Neuronal stem cell (in vitro differentiated cells): ENCODE measurements at regions not wholly inside any gene's neighbourhood (a gene's known extent, or its start where the extent isn't known, plus 50 kb on each side); places are given as distances from the start of the nearest gene placed in this dataset.

ENCODE experiments used
- DNase-seq: peaks from one replicate; pipeline ENCODE4 v3.0.0-alpha.2; 2013; ENCODE audit warnings: low spot score
- H2AFZ ChIP-seq: one replicate; pipeline ENCODE4 v1.6.1; 2013; ENCODE audit warnings: mild to moderate bottlenecking, low read length, inconsistent platforms
- H2AK5ac ChIP-seq: 2 replicates; pipeline ENCODE4 v1.6.1; 2013; ENCODE audit warnings: low read depth, mild to moderate bottlenecking, inconsistent platforms, low read length, moderate library complexity, mixed read lengths
- H2BK120ac ChIP-seq: 2 replicates; pipeline ENCODE4 v1.6.1; 2013; ENCODE audit warnings: low read depth, mild to moderate bottlenecking, inconsistent platforms, low read length, moderate library complexity, mixed read lengths
- H2BK12ac ChIP-seq: one replicate; pipeline ENCODE4 v1.6.1; 2013; ENCODE audit warnings: low read length, inconsistent platforms
- H2BK15ac ChIP-seq: 2 replicates; pipeline ENCODE4 v1.6.1; 2013; ENCODE audit warnings: mild to moderate bottlenecking, low read length, inconsistent platforms, mixed read lengths
- H2BK5ac ChIP-seq: one replicate; pipeline ENCODE4 v1.6.1; 2013; ENCODE audit warnings: inconsistent platforms, mild to moderate bottlenecking, low read length, moderate library complexity
- H3K14ac ChIP-seq: one replicate; pipeline ENCODE4 v1.6.1; 2013; ENCODE audit warnings: low read length, inconsistent platforms
- H3K18ac ChIP-seq: 2 replicates; pipeline ENCODE4 v1.6.1; 2013; ENCODE audit warnings: low read length, inconsistent platforms
- H3K23ac ChIP-seq: 2 replicates; pipeline ENCODE4 v1.6.1; 2013; ENCODE audit warnings: low read depth, mild to moderate bottlenecking, mixed read lengths, low read length, inconsistent platforms; ENCODE audit not compliant: poor library complexity
- H3K27ac ChIP-seq: replicated peaks from 3 replicates; pipeline ENCODE4 v1.5.1; 2013; ENCODE audit warnings: low read length, inconsistent platforms
- H3K27me3 ChIP-seq, 3 experiments: 2 replicates each; pipeline ENCODE4 v1.6.1; 2013; ENCODE audit warnings: low read length in 3 of 3, mild to moderate bottlenecking in 2 of 3, inconsistent platforms in 1 of 3, low read depth in 1 of 3, mixed read lengths in 1 of 3, moderate library complexity in 1 of 3; ENCODE audit not compliant: control insufficient read depth in 3 of 3, insufficient read depth in 3 of 3
- H3K36me3 ChIP-seq, 2 donors: replicated peaks in 1 of 2; 2 replicates each; pipeline ENCODE4 v1.6.1; 2013; ENCODE audit warnings: low read length in 2 of 2; ENCODE audit not compliant: control insufficient read depth in 2 of 2, insufficient read depth in 2 of 2
- H3K4ac ChIP-seq: 2 replicates; pipeline ENCODE4 v1.6.1; 2013; ENCODE audit warnings: inconsistent platforms, mild to moderate bottlenecking, low read length, moderate library complexity
- H3K4me1 ChIP-seq, 2 donors: 1 replicate in 1 of 2; 2 replicates in 1 of 2; pipeline ENCODE4 v1.6.1; 2013; ENCODE audit warnings: low read length in 2 of 2, low read depth in 1 of 2; ENCODE audit not compliant: control insufficient read depth in 2 of 2, insufficient read depth in 1 of 2
- H3K4me2 ChIP-seq: one replicate; pipeline ENCODE4 v1.6.1; 2013; ENCODE audit warnings: mild to moderate bottlenecking, low read length, inconsistent platforms; ENCODE audit not compliant: insufficient read depth, poor library complexity, severe bottlenecking
- H3K4me3 ChIP-seq, 2 donors: 2 replicates each; pipeline ENCODE4 v1.5.1; 2013; ENCODE audit warnings: low read length in 2 of 2, mild to moderate bottlenecking in 2 of 2, inconsistent platforms in 1 of 2, moderate library complexity in 1 of 2
- H3K79me1 ChIP-seq: one replicate; pipeline ENCODE4 v1.6.1; 2013; ENCODE audit warnings: low read depth, mild to moderate bottlenecking, inconsistent platforms, low read length, moderate library complexity
- H3K9ac ChIP-seq: one replicate; pipeline ENCODE4 v1.6.1; 2013; ENCODE audit warnings: mild to moderate bottlenecking, low read depth, low read length, inconsistent platforms; ENCODE audit not compliant: poor library complexity
- H3K9me3 ChIP-seq, 2 donors: replicated peaks in 1 of 2; 2 replicates each; pipeline versions ENCODE3 to v1.6.1; 2013; ENCODE audit warnings: low read length in 2 of 2, mild to moderate bottlenecking in 2 of 2, inconsistent platforms in 1 of 2, low read depth in 1 of 2, mixed read lengths in 1 of 2, moderate library complexity in 1 of 2; ENCODE audit not compliant: control insufficient read depth in 2 of 2, insufficient read depth in 1 of 2
- H4K8ac ChIP-seq: one replicate; pipeline ENCODE4 v1.6.1; 2013; ENCODE audit warnings: low read depth, mild to moderate bottlenecking, inconsistent platforms, low read length, moderate library complexity
- H4K91ac ChIP-seq: one replicate; pipeline ENCODE4 v1.6.1; 2013; ENCODE audit warnings: low read length, low read depth, mild to moderate bottlenecking, inconsistent platforms; ENCODE audit not compliant: poor library complexity
- WGBS, 2 donors: extraction: QIAGEN DNeasy Blood & Tissue Kit; methylation state at CpG; one replicate each; pipeline ENCODE4 v1.1.7; 2013; ENCODE audit warnings: missing lambda C conversion rate in 2 of 2, mixed read lengths in 1 of 2; ENCODE audit not compliant: insufficient read length in 2 of 2, insufficient replicate concordance in 1 of 2; ENCODE audit errors: extremely low coverage in 2 of 2; 5-methylcytosine and 5-hydroxymethylcytosine counted together

DNA sequence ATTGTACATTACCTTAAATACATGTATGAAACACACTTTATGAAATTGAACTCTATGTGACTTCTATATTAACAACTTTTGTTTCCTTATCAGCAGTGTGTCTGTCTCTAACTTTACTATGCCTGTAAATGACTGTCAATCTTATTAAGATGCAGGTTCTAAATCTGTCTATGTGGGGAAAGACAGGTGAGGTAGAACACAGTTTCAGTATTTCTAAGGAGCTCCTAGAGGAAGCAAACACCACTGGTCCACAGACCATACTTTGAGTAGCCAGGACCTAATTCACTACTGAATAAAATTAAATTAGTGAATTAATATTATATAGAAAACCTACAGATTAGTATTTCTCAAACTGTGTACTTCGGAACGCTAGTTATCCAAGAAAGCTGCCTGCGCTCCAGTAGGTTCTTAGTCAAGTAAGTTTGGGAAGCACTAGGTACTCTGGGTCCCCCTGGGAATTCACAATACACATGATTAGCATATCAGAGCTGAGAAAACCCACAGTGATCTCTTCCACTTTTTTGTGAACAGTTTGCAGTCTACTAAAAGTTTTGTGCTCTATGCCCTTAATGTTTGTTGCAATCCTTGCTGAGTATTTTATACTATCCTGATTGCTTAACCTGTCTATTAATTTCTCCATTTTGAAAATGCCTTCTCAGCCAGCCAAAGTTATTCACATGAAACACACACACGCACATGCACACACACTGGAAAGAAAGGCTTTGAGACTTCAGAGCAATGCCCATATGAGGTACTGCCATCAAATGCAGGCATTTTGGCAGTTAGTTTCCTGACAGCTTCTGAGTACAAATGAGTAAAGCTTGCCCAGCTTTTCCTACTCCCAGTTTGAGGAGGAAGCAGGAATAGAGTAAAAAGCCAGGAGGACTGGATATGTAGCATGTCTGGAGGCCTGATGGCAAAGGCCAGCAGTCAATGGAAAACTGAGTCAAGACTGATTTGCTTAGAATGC is 133.6 kb upstream of the CPEB2 start:
- Histone ChIP-seq H3K9me3 (no peaks in the 10 kb centered on the region), H3K36me3 (no peaks in the 10 kb centered on the region), H3K23ac (no peak overlapping the region), H3K18ac (no peak overlapping the region), H2BK15ac (no peak overlapping the region), H3K79me1 (no peaks in the 10 kb centered on the region), H3K4ac (no peak overlapping the region), H2BK5ac (no peak overlapping the region), H4K8ac (no peak overlapping the region), H2BK12ac (no peak overlapping the region), H4K91ac (no peak overlapping the region), H3K27ac (no peak overlapping the region), H3K9ac (no peak overlapping the region), H2BK120ac (no peak overlapping the region), H2AK5ac (no peak overlapping the region), H3K27me3 (peaks cover 0 to 4% (median 3%) of the 10 kb centered on the region in 3 experiments), H3K14ac (no peak overlapping the region), H3K4me1 (peaks cover 0 to 19% of the 10 kb centered on the region in 2 donors), H3K4me3 (no peak overlapping the region), H3K4me2 (no peak overlapping the region), H2AFZ (no peak overlapping the region)
- no peak for DNase-seq
- no CpG with 5 or more reads among the region's 4 CpGs for WGBS, 2 donors

DNA sequence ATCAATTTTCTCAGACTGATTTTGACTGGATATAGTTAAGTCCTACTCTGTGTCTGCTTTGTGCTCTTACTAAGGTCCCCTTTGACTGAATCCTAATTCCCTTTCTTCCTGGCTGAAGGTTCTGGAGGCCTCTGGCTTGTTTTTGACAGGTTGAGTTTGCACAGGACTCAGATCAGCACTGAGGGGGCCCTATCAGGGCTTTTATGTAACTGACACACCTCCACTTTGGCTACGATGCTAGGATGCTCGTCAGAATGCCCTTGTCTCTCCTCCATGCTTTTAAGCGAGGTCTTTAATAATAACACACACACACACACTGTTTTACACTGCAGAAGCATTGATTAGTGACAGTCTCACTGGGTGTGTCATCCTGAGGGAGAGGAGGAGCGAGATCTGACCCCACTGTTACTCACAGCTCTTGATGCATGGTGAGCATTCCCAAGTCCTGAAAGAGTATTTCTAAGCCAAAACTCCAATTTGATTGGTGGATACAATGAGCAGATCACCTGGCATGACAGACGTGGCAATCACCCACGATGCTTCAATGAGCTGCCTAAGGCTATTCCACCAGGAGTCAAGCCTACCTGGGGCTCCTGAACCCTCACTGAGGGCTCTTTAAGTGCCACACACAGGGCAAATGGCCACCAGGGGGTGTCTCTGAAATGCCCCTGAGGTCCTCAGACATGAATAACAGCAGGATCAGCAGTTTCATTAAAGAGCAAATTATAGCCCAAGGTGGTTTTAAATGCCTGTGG is 130.4 kb upstream of the CPEB2 start:
- Histone ChIP-seq H2AFZ (no peak overlapping the region), H3K4me3 (no peak overlapping the region), H3K36me3 (no peaks in the 10 kb centered on the region), H3K9me3 (no peaks in the 10 kb centered on the region), H2BK5ac (no peak overlapping the region), H2AK5ac (no peak overlapping the region), H3K14ac (no peak overlapping the region), H3K9ac (no peak overlapping the region), H3K79me1 (no peaks in the 10 kb centered on the region), H2BK12ac (no peak overlapping the region), H3K23ac (no peak overlapping the region), H3K27me3 (peaks cover 0 to 3% (median 0%) of the 10 kb centered on the region in 3 experiments), H4K91ac (no peak overlapping the region), H3K4me2 (no peak overlapping the region), H4K8ac (no peak overlapping the region), H3K4me1 (peaks cover 0 to 11% of the 10 kb centered on the region in 2 donors), H3K4ac (no peak overlapping the region), H2BK120ac (no peak overlapping the region), H2BK15ac (no peak overlapping the region), H3K27ac (no peak overlapping the region), H3K18ac (no peak overlapping the region)
- DNase-seq: no peak
- WGBS, 2 donors: no CpG with 5 or more reads among the region's 6 CpGs

DNA sequence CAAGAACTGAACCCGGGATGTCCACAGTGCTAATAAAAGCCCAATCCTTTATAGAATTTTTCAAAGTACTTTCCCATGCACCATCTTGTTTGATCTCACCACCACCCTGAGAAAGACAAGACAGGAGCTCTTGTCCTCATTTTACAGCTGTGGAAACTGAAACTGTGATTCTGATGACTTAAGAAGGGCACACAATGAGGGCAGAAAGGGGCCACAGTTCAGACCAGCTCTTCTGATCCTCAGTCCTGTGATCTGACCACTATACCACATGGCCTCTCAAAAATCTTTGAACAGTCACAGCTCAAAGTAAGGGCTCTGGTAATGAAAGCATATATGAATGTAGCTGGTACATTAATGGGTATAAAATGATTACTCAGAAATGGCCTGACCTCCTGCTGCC is 127.3 kb upstream of the CPEB2 start:
- no peak overlapping the region for H3K9ac ChIP-seq
- no peak overlapping the region for H3K14ac ChIP-seq
- no peak overlapping the region for H3K4me3 ChIP-seq
- H4K91ac ChIP-seq: no peak overlapping the region
- H2BK15ac ChIP-seq: no peak overlapping the region
- H3K4me1 ChIP-seq: no peaks in the 10 kb centered on the region
- no CpG with 5 or more reads among the region's 1 CpG for WGBS, 2 donors
- no peak overlapping the region for H3K18ac ChIP-seq
- no peak overlapping the region for H2AK5ac ChIP-seq
- no peaks in the 10 kb centered on the region for H3K9me3 ChIP-seq
- H3K36me3 ChIP-seq: no peaks in the 10 kb centered on the region
- no peak overlapping the region for H2BK120ac ChIP-seq
- H3K4ac ChIP-seq: no peak overlapping the region
- no peak for DNase-seq
- no peak overlapping the region for H2AFZ ChIP-seq
- no peak overlapping the region for H3K27ac ChIP-seq
- H3K4me2 ChIP-seq: no peak overlapping the region
- no peak overlapping the region for H3K23ac ChIP-seq
- no peak overlapping the region for H2BK5ac ChIP-seq
- H3K79me1 ChIP-seq: no peaks in the 10 kb centered on the region
- H3K27me3 ChIP-seq: no peaks in the 10 kb centered on the region
- H4K8ac ChIP-seq: no peak overlapping the region
- H2BK12ac ChIP-seq: no peak overlapping the region
